ENCODE measurements at regions not wholly inside any gene's neighbourhood (a gene's known extent, or its start where the extent isn't known, plus 50 kb on each side); places are given as distances from the start of the nearest gene placed in this dataset.

- no peaks in the 10 kb centered on the region for H3K27me3 ChIP-seq
- WGBS, 3 donors: 73 to 76% (median 76%) methylated on average over 2 of the region's 2 CpGs
- intact Hi-C loops (cut with DNase I): no loop called here
- H3K27ac ChIP-seq: no peak overlapping the region
- TF ChIP-seq POLR2A (IDR thresholded peaks at IDR 0.05): no peak
- TF ChIP-seq EP300 (IDR thresholded peaks at IDR 0.05): no peak
- no peak for TF ChIP-seq CTCF (IDR thresholded peaks at IDR 0.05)
- no peaks in the 10 kb centered on the region for H3K9me3 ChIP-seq
- H3K4me3 ChIP-seq: no peak overlapping the region
- no peak for DNase-seq
- H3K4me1 ChIP-seq (ENCODE audit: insufficient read depth): no peaks in the 10 kb centered on the region
- H3K36me3 ChIP-seq: no peaks in the 10 kb centered on the region
These were observed 504.6 kb upstream of the KLHL1 start for GRCh38 chr13:70612881-70613280.

- H3K27ac ChIP-seq: no peak overlapping the region
- H3K9me3 ChIP-seq: no peaks in the 10 kb centered on the region
- no peaks in the 10 kb centered on the region for H3K36me3 ChIP-seq
- no peak overlapping the region for H3K4me3 ChIP-seq
- intact Hi-C loops (cut with DNase I): no loop called here
- no peaks in the 10 kb centered on the region for H3K27me3 ChIP-seq
- no peaks in the 10 kb centered on the region for H3K4me1 ChIP-seq (ENCODE audit: insufficient read depth)
- DNase-seq: no peak
- TF ChIP-seq EP300 (IDR thresholded peaks at IDR 0.05) (no peak), POLR2A (IDR thresholded peaks at IDR 0.05) (no peak), CTCF (IDR thresholded peaks at IDR 0.05) (no peak)
- 16 to 31% (median 17%) methylated on average over 4 of the region's 4 CpGs for WGBS, 3 donors
These were observed 496.2 kb upstream of the KLHL1 start for GRCh38 chr13:70604448-70604847.

GRCh38 chr13:70593716-70594115 is 485.5 kb upstream of the KLHL1 start:
- intact Hi-C loops (cut with DNase I): no loop called here

GRCh38 chr13:70585109-70585508 is 476.9 kb upstream of the KLHL1 start:
- Histone ChIP-seq H3K9me3 (no peaks in the 10 kb centered on the region), H3K4me3 (no peak overlapping the region), H3K27ac (no peak overlapping the region), H3K36me3 (no peaks in the 10 kb centered on the region), H3K4me1 (ENCODE audit: insufficient read depth) (no peaks in the 10 kb centered on the region), H3K27me3 (no peaks in the 10 kb centered on the region)
- intact Hi-C loops (cut with DNase I): no loop called here
- TF ChIP-seq POLR2A (IDR thresholded peaks at IDR 0.05) (no peak), CTCF (IDR thresholded peaks at IDR 0.05) (no peak), EP300 (IDR thresholded peaks at IDR 0.05) (no peak)
- WGBS, 3 donors: 82 to 93% (median 93%) methylated on average over 4 of the region's 4 CpGs
- no peak for DNase-seq

More at GRCh38 chr13:70593716-70594115, 485.5 kb upstream of the KLHL1 start:
- no peak overlapping the region for H3K4me3 ChIP-seq
- WGBS, 3 donors: 47 to 53% (median 52%) methylated on average over 3 of the region's 3 CpGs
- H3K9me3 ChIP-seq: no peaks in the 10 kb centered on the region
- no peaks in the 10 kb centered on the region for H3K27me3 ChIP-seq
- H3K4me1 ChIP-seq (ENCODE audit: insufficient read depth): no peaks in the 10 kb centered on the region
- no peaks in the 10 kb centered on the region for H3K36me3 ChIP-seq
- TF ChIP-seq CTCF (IDR thresholded peaks at IDR 0.05) (no peak), POLR2A (IDR thresholded peaks at IDR 0.05) (no peak), EP300 (IDR thresholded peaks at IDR 0.05) (no peak)
- no peak for DNase-seq
- no peak overlapping the region for H3K27ac ChIP-seq

GRCh38 chr13:70580825-70581224 is 472.6 kb upstream of the KLHL1 start:
- Histone ChIP-seq H3K9me3 (no peaks in the 10 kb centered on the region), H3K4me3 (no peak overlapping the region), H3K27ac (no peak overlapping the region), H3K4me1 (ENCODE audit: insufficient read depth) (no peaks in the 10 kb centered on the region), H3K36me3 (no peaks in the 10 kb centered on the region), H3K27me3 (no peaks in the 10 kb centered on the region)
- DNase-seq: no peak
- intact Hi-C loops (cut with DNase I): no loop called here
- TF ChIP-seq EP300 (IDR thresholded peaks at IDR 0.05) (no peak), POLR2A (IDR thresholded peaks at IDR 0.05) (no peak), CTCF (IDR thresholded peaks at IDR 0.05) (no peak)

Measured in ovary (tissue), 7 donors.